SHP77 (cell line): ENCODE measurements at regions not wholly inside any gene's neighbourhood (a gene's known extent, or its start where the extent isn't known, plus 50 kb on each side); places are given as distances from the start of the nearest gene placed in this dataset.
"Not testable (repeated sequence)": the region's sequence is repeated elsewhere in the genome, so short reads cannot be mapped to it uniquely, and the experiment has no call there.

Experiments used
- DNase-seq, 2 experiments: peaks; one replicate each; lab custom pipeline; 2025; lab: John Stamatoyannopoulos, UW

GRCh38 chr7:32648408-32649156, 153.3 kb downstream of the AVL9 start:
- no peak for DNase-seq

- not testable (repeated sequence) for DNase-seq
Observed at GRCh38 chr7:32645255-32645654, 150.0 kb downstream of the AVL9 start.

- DNase-seq = no peak
Observed at GRCh38 chr7:32643194-32643593, 147.9 kb downstream of the AVL9 start.

GRCh38 chr7:32639122-32639521, 143.8 kb downstream of the AVL9 start:
- no peak for DNase-seq

GRCh38 chr7:32638479-32639121, 143.3 kb downstream of the AVL9 start:
- DNase-seq = not testable (repeated sequence)
